ENCODE measurements at regions not wholly inside any gene's neighbourhood (a gene's known extent, or its start where the extent isn't known, plus 50 kb on each side); places are given as distances from the start of the nearest gene placed in this dataset.

DNA sequence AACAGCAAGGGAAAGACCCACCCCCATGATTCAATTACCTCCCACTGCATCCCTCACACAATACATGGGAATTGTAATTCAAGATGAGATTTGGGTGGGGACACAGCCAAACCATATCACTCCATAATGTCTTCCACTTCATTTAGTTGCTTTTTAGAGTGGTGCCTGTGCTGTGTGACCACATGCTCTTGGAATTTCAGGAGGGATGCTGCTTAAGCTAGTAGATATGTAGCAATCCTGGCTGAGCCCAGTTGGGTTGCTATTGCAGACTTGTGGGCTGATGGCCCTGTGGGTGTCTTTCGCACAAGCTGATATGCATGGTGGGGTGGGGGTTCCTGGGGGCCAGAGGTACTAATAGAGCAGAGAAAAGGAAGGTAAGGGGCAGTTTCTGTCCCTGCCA, 160.4 kb upstream of the SYT6 start:
- no peak for DNase-seq

DNA sequence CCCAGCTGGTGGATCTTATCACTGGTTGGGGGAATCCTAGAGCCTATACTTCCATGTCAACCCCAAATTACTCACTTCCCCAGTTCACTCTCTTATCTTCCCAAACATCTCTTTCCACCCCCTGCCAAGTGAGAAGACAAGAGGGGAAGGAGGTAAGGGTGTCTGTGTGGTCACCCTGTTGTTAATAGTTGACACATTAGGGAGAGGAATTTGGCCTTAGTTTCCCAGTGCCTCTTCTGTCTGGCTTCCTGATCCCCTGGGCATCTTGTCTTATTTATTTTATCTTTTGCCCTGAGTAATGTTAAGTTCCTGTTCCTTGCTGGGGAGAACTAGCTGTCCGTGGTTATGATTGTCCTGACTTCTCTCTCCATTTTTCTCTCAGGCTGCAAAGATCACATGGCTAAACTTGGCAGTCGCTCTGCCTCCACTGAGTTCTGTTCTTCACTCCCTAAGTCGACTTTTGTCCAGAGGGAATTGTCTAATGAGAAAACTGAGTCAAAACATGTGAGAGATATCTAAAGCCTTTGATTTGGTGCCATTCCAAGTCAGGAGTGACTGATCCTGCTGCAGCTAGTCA, 157.1 kb upstream of the SYT6 start:
- DNase-seq = no peak

DNA sequence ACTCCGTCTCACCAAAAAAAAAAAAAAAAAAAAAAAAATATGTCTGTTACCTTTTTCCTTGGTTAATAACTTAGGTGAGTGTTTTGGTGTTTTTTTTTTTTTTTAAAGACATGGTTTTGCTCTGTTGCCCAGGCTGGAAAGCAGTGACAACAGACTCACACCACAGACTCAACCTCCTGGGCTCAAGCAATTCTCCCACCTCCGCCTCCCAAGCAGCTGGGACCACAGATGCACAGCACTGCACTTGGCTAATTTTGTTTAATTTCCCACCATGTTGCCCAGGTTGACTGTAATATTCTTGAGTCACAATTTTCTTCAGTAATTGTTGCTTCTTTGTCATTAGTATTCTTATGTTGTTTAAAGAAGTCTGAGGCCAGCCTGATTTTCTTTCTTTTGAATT, 149.2 kb upstream of the SYT6 start:
- no peak for DNase-seq

DNA sequence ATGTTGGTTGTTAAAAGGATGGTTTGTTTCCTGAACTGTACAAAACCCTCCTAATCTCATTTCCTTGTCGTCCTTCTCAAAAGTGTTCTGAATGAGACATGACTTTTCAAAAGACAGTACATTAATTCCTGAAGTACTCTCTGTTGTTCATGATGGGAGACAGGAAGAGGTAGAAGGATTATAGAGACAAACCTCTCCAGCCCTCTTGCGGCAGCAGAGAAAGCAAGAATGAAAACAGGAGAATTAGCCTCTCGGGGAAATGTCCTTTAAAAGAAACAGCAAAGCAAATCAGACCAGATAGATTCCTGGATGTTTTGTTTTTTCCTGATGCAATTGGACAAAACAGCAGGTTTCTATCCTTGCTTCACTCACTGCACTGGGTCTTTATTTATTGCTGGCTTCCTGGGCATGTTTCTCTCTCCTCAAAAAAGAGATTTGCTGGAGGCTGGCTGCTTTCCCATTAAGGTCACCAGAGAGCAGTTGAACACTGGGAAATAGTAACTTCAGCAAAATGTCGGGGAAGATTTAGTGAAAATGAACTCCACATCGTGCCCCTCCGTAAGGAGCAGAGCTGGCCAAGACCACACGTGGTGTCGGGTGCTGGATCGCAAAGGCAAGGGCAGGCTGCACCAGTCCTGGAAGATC, 145.8 kb upstream of the SYT6 start:
- DNase-seq = no peak

DNA sequence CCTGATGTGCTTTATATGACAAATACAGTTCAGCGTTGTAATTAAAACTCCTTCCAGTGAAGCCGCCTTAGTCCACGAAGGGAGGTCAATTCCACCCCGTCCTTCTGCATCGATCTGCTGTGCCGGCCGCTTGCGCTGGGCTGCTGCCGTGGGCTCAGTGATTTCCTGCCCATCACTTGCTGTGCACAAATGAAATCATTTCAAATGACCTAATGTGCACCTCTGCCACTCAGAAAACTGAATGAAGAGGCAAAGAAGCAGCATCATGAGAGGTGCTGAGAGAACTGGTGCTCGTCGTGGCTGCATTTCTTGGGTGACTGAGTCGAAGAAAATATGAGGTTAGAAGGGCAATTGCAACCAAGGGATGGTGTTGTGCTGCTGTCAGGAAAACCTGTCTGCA, 144.3 kb upstream of the SYT6 start:
- DNase-seq = no peak

DNA sequence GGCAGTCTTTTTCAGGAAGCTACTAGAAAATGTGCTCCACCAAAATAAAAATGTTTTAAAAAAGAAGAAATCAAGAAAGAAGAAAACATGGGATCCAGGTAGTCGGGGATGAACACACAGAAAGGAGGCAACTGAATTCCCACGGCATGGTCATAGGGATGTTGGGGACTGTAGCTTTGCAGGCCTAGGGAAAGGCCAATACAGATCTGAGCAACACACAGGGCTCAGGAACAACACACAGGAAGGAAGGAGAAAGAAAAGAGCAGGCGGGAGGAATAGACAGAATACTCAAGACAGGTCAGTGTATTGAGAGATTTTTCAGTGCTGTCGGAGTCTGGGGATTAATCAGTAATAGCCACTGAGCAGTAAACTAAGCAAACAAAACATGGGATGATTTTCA, 142.7 kb upstream of the SYT6 start:
- DNase-seq = no peak

DNA sequence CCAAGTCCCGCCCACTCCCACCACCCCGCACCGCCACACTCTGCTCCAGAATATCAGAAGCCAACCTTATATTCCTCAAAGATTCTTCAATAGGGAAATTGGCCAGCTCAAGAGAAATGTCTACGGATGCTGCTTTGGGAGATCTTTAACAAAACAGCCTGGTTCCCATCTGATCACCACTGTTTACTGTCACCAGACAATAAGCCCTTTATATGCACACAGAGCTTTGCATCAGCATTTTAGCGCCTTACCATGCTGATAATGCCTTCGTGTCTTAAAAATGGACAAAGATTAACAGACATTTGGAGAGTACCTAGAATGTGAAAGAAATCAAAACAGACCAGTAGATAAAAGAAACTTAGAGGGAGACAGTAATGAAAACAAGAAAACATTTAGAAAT, 141.7 kb upstream of the SYT6 start:
- DNase-seq = no peak

DNA sequence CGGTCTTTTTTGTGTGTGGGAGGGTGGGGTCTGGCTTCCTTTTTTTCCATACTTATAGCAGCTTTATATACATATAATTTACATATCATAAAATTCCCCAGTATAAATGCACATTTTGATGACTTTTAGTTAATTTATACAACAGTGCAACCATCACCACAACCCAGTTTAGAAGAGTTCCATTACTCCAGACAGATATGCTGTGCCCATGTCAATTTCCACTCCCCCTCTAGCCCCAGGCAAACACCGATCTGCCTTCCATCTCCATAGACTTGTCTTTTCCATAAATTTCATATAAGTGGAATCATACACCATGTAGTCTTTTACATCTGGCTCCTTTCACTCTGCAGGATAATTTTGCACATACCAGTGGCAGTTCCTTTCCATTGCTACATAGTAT, 139.2 kb upstream of the SYT6 start:
- no peak for DNase-seq

DNA sequence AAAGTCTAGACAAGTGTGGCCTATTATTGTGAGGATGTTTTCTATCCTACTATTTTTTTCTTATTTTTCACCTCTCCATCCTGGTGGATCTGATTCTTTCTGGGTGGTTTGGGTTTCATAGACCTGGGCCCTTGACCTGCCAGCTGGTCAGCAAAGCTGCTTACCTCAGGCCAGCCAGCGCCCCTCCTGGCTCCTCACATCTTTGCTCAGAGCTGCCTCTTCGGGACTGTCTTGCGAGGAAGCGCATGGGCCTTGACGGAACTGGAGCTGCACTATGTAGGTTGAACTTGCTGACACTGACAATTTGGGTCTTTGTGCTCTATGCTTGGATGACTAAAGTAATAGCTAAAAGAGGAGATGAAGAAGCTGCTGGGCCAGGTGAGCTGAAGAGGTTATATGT, 138.5 kb upstream of the SYT6 start:
- DNase-seq = no peak

DNA sequence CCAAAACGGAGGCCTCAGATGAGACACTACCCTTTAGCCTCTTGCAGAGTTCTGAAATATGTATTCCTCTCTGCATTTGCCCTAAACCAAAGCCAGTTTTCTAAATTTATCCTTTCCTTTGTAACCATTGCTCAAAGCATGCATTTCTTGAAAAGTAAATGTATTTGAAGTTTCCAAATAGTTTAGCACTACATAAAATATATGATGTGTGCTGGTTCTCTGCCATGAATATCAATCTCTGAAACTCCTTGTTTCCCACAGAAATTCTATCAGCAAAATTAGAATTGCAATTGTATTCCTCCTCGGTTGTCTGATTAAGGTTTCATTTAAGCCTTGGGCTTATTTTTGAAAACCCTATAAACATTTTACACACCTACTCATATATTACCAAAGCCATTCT, 137.1 kb upstream of the SYT6 start:
- DNase-seq = no peak

DNA sequence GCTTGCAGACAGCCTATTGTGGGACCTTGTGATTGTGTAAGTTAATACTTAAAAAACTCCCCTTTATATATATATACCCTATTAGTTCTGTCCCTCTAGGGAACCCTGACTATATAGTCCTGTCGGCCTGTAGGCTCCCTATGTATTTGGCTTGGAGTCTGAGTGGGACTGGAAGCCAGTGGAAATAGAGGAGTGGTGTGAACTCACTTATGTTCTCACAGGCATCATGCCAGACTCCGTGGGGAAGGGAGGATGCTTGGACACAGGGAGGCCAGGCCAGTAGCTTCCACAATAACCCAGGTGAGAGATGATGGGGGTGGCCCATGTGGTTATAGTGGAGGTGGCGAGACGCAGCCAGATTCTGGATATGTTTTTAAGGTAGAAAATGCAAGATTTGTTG, 136.7 kb upstream of the SYT6 start:
- no peak for DNase-seq

DNA sequence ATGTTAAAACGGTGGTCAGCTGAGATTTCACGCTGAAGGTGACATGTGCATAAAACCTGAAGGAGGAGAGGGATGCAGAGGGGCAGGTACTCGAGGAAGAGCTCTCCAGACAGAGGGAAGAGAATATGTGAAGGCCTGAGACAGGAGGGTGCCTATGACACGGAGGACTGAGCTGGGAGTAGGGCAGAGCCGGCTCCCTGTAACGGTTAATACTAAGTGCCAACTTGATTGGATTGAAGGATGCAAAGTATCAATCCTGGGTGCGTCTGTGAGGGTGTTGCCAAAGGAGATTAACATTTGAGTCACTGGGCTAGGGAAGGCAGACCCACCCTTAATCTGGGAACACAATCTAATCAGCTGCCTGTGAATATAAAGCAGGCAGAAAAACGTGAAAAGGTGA, 136.2 kb upstream of the SYT6 start:
- DNase-seq = no peak

DNA sequence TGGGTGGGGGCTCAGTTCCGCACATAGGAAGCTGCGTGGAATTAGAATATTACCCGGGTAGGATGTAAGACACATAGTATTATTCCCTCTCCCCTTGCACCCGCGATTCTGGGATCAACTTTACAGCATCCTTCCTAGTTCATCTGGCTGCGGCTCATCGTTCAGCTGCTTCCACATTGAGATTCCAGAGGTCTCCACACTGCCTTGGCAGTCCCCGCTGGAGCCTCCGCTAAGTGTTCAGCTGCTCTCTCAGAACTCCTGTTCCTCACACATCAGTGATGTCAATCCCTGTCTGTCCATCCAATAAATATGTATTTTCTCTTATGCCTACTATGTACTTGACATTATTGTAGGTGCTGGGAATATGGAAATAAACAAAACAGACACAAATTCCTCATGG, 135.6 kb upstream of the SYT6 start:
- DNase-seq = no peak

DNA sequence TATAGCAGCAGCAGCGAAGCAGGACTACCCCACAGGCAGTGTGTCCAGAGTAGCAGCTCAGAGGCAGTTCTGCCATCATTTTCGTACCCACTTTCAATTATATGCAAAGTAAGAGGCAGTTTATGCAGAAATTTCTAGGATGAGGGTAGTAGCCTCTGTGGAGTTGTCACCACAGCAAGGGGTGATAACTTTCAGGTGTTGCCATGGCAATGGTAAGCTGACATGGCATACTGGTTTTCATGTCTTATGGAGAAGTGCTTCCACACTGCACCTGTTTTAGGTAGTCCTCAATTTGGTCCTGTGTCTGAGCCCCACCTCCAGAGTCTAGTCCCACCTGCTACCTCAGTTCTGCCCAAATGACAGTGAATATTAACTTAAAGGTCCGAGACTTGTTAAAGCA, 133.3 kb upstream of the SYT6 start:
- no peak for DNase-seq

DNA sequence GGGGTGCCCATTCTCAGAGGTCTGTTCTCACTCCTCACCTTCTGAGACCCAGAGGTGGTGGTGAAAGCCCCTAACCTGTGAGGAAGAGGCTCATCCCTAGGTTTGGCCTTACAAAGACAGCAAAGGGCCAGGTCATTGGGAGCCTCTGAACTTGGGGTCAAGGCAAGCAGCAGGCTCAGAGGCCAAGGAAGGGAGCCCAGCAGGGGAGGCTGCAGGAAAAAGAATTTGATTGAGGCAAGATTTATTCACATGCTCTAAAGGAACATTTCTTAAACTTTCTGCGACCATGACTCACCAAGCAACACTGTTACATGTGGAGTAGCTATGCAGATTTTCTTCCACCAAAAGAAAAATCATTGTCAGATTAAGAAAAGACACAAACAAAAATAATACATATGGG, 132.5 kb upstream of the SYT6 start:
- DNase-seq = no peak

DNA sequence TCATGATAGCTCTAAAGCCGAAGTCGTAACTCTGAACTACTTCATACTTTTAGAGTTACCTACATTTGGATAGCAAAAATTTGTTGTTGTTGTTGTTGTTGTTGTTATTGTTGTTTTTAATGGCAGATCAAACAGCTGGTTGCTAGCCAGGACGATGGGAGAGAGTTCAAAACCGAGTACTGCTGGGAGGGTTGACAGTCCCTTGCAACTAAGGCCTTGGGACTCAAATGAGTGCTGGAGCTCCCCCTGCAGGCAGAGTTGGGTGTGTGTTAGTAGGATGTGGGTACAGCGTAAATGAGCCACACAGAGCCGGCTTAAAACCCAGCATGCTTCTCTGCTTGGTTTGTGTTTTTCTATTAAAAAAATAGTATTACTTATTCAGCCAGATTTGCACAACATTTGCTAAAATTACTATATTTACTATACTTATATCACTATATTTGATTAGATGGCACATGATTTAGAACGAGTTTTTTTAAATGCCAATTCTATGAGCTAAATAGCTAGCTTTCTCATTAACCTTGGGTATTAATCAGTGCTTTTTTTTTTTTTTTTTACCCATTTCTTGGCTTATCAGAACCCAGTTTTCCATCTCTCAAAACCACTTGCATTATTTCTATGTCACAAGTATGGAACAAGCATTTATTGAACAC, 129.2 kb upstream of the SYT6 start:
- peak; percentile 70 for DNase-seq

DNA sequence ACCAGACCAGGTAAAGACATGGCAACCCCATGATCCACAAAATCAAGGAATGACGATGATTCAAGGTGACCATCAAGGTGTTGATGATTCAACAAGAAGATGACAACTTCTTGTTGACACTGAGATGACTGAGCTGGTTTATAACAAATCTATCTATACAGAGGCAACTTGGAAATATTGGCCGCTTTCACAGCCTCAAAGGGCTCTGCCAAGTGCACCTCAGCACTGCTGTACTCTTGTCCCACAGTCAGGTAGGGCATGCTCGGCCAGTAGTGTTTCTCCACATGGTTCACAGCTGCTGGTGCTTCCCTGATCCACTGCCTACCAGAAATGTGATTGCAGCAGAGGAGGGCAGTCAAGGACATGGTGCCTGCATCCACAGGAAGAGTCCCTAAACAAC, 125.2 kb upstream of the SYT6 start:
- no peak for DNase-seq

DNA sequence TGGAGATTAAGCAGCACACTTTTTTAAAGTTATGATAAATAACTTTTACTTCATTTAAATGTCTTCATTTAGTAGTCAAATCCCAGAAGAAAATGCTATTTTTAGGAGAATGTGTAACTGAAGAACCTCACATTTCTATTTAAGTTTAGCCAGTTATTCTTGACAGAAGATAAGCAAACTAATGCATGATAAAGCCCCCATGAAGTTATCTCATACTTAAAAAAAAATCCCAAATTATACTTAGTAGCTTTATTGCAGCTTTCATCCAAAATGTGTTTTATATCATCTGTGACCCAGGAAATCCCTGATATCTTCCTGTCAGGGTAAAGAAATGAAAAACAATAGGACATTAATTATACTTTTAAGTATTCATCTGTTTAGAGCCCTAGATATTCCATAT, 124.8 kb upstream of the SYT6 start:
- no peak for DNase-seq

DNA sequence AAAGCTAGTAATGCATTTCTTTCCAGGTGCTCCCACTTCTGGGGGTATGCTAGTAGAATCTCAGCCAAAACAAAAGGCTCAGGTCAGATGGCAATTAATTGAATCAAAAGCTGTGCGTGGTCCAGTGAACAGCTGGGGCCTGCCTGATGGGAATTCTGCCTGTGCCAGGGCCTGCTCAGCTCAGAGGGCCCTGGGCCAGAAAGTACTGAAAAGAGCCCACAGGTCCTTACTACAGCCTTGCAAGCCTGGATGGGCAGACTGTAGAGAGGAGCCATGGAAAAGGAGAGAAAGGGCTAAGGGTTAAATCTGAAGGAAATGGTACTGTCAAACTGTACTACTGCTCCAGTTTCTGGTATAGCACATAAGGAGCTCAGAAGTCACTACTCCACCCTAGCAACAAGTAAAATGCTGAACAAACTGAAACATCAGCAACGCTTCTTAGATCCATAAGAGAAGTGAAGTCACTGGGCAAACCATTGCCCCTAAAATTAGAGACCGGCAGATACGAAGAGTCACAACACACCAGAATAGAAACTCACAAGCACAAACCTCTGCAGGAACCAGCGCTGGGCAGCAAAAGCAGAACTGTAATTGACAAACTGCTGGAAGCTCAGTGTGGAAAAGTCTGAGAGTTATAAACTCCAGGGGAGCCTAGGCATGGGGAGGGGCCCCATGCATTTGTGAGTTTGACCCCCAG, 121.1 kb upstream of the SYT6 start:
- no peak for DNase-seq

DNA sequence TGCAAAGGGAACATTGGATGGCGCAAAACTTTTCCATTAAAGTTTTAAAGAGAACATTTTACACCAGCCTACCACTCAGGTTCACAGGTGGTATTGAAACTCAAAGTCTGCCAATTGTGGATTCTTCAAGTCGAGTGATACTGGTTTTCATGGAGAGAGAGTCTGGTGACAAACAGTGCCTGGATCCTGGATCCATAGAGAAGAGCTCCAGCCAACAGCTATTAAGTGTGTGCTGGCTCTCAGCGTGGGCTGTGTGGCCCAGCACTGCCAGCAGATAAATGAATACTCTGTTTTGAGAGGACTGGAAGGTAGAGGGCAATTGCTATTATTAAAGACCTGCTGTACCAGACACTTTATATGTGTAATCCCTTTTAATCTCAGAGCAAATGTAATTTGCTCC, 118.9 kb upstream of the SYT6 start:
- no peak for DNase-seq

DNA sequence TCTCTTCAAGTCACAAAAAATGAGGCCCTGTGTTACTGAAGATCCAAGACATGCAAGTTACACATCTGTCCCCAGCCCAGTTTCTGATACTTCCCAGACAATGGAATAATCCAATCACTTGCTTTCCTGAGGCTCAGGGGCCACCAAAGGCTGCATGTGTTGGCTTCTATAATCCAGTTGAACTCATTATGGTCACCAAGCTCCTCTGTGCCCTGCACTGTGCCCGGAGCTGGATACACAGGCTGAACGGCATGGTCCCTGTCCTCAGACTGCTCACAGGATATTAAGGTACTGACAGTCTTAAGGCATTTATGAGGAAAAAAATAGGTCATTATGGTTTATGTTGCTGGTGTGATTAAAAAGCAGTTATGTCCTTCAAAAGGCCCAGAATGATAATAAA, 117.0 kb upstream of the SYT6 start:
- DNase-seq = no peak

DNA sequence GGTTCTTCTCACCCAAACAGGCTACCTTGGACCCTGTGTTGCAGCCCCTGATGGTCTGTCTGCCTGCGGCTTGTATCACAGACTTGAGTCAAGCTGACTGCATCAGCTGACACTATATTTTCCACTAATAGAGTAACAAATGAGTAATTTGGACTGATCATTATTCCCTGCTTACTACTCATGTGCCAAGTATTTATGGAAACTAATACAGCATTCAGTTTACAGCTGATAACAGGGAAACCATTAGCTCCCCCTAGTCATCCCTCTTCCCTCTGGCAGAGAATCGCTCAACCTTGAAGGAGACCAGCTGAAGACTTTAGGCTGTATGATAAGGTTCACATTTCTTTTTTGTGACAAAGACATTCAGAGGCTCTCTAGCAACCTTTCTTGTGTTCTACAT, 116.6 kb upstream of the SYT6 start:
- DNase-seq = no peak

DNA sequence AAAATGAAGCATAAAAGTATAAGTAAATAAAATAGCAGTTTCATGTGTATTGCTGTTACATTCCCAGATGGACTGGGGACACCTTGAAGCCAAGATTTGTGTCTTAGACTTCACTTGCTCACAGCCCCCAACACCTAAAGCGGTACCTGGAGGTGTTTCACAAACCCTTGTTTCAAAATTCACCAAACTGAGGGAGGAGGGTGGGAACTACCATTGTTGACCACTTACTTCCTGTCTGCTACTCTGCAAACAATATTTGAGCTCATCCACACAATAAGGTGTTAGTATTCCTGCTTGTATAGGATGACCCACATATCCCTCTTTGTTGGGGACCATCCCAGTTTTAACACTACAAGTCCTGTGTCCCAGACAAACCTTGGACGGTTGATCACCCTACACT, 115.9 kb upstream of the SYT6 start:
- DNase-seq = no peak

DNA sequence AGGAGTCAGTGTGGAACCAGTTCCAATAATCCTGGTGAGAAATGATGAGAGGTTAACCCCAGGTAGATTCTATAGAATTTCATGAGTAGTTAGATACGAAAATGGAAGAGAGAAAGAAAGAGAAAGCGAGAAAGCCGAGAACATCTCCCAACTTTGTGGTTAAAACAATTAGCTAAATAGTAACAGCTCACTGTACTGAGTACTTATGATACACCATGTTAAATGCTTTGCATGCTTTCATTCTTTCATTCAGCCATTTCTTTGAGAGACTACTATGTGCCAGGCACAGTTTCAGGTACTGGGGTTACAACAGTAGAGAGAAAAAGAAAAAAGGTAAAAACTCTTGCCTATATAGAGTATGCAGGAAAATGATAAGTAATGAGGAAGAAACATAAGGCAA, 109.7 kb upstream of the SYT6 start:
- no peak for DNase-seq
